Mesendoderm (in vitro differentiated cells): ENCODE measurements at regions not wholly inside any gene's neighbourhood (a gene's known extent, or its start where the extent isn't known, plus 50 kb on each side); places are given as distances from the start of the nearest gene placed in this dataset.

Experiments used
- DNase-seq: peaks from one replicate; pipeline ENCODE4 v3.0.0; 2013
- H2AK5ac ChIP-seq: 2 replicates; pipeline ENCODE4 v1.6.1; 2013; ENCODE audit warnings: low read length, inconsistent platforms
- H2BK120ac ChIP-seq: 2 replicates; pipeline ENCODE4 v1.6.1; 2013; ENCODE audit warnings: low read depth, mild to moderate bottlenecking, low read length, moderate library complexity, mixed read lengths
- H2BK15ac ChIP-seq: replicated peaks from 2 replicates; pipeline ENCODE4 v1.6.1; 2013; ENCODE audit warnings: low read depth, mild to moderate bottlenecking, moderate library complexity
- H2BK5ac ChIP-seq: 2 replicates; pipeline ENCODE4 v1.6.1; 2013; ENCODE audit warnings: low read length, inconsistent platforms
- H3K18ac ChIP-seq: 2 replicates; pipeline ENCODE4 v1.6.1; 2013; ENCODE audit warnings: mild to moderate bottlenecking, low read length, mixed read lengths
- H3K23ac ChIP-seq: one replicate; pipeline ENCODE4 v1.6.1; 2013; ENCODE audit warnings: low read length
- H3K27ac ChIP-seq: 2 replicates; pipeline ENCODE4 v1.5.1; 2013; ENCODE audit warnings: low read depth, mild to moderate bottlenecking, inconsistent platforms, low read length, moderate library complexity
- H3K27me3 ChIP-seq: 2 replicates; pipeline ENCODE4 v1.6.1; 2013; ENCODE audit warnings: low read length, control low read depth, mild to moderate bottlenecking, inconsistent platforms; ENCODE audit not compliant: insufficient read depth, poor library complexity
- H3K36me3 ChIP-seq: 2 replicates; pipeline ENCODE4 v1.6.1; 2013; ENCODE audit warnings: low read length, inconsistent platforms; ENCODE audit not compliant: control insufficient read depth, insufficient read depth
- H3K4ac ChIP-seq: one replicate; pipeline ENCODE4 v1.6.1; 2013; ENCODE audit warnings: low read depth, mild to moderate bottlenecking, low read length, moderate library complexity
- H3K4me1 ChIP-seq: 2 replicates; pipeline ENCODE4 v1.6.1; 2013; ENCODE audit warnings: low read depth, low read length, inconsistent platforms; ENCODE audit not compliant: control insufficient read depth
- H3K4me2 ChIP-seq: 2 replicates; pipeline ENCODE4 v1.6.1; 2013; ENCODE audit warnings: low read length
- H3K4me3 ChIP-seq: 2 replicates; pipeline ENCODE4 v1.5.1; 2013; ENCODE audit warnings: mild to moderate bottlenecking, low read length
- H3K56ac ChIP-seq: one replicate; pipeline ENCODE4 v1.6.1; 2013; ENCODE audit warnings: low read length
- H3K79me1 ChIP-seq: 2 replicates; pipeline ENCODE4 v1.6.1; 2013; ENCODE audit warnings: low read length, inconsistent platforms
- H3K79me2 ChIP-seq: 2 replicates; pipeline ENCODE4 v1.6.1; 2013; ENCODE audit warnings: mild to moderate bottlenecking, low read length; ENCODE audit not compliant: control insufficient read depth, insufficient read depth
- H3K9ac ChIP-seq: 2 replicates; pipeline ENCODE4 v1.6.1; 2013; ENCODE audit warnings: low read length, inconsistent platforms
- H4K5ac ChIP-seq: one replicate; pipeline ENCODE4 v1.6.1; 2013; ENCODE audit warnings: low read length
- H4K8ac ChIP-seq: one replicate; pipeline ENCODE4 v1.6.1; 2013; ENCODE audit warnings: low read depth, mild to moderate bottlenecking, control low read depth, low read length, moderate library complexity
- WGBS: extraction: QIAGEN DNeasy Blood & Tissue Kit; methylation state at CpG from one replicate; pipeline ENCODE4 v1.1.7; 2013; ENCODE audit warnings: low lambda C conversion rate, missing lambda C conversion rate; ENCODE audit not compliant: insufficient coverage; ENCODE audit errors: extremely low coverage; 5-methylcytosine and 5-hydroxymethylcytosine counted together

- H3K9ac ChIP-seq, result no peak overlapping the region
- no peaks in the 10 kb centered on the region for H3K27me3 ChIP-seq
- no peak overlapping the region for H3K4me3 ChIP-seq
- H2BK5ac ChIP-seq, result no peak overlapping the region
- H3K4ac ChIP-seq, result no peak overlapping the region
- no peak overlapping the region for H4K8ac ChIP-seq
- no CpG with 5 or more reads among the region's 3 CpGs for WGBS
- H3K36me3 ChIP-seq, result no peaks in the 10 kb centered on the region
- H3K79me1 ChIP-seq, result no peaks in the 10 kb centered on the region
- H3K56ac ChIP-seq, result no peak overlapping the region
- H3K4me2 ChIP-seq, result no peak overlapping the region
- no peak overlapping the region for H4K5ac ChIP-seq
- H3K27ac ChIP-seq, result no peak overlapping the region
- H3K23ac ChIP-seq, result no peak overlapping the region
- no peaks in the 10 kb centered on the region for H3K79me2 ChIP-seq
- no peak overlapping the region for H2BK15ac ChIP-seq
- no peak overlapping the region for H3K18ac ChIP-seq
- no peak overlapping the region for H2AK5ac ChIP-seq
- no peaks in the 10 kb centered on the region for H3K4me1 ChIP-seq
- no peak overlapping the region for H2BK120ac ChIP-seq
- no peak for DNase-seq
Observed at GRCh38 chrX:55813150-55813549, 95.6 kb downstream of the RRAGB start.

GRCh38 chrX:55815546-55815945, 98.0 kb downstream of the RRAGB start:
- no peaks in the 10 kb centered on the region for H3K4me1 ChIP-seq
- H3K4ac ChIP-seq, result no peak overlapping the region
- H3K4me3 ChIP-seq, result no peak overlapping the region
- H3K27ac ChIP-seq, result no peak overlapping the region
- no peak overlapping the region for H3K56ac ChIP-seq
- H2BK120ac ChIP-seq, result no peak overlapping the region
- no peaks in the 10 kb centered on the region for H3K79me2 ChIP-seq
- H4K8ac ChIP-seq, result no peak overlapping the region
- no peak overlapping the region for H2BK5ac ChIP-seq
- H3K9ac ChIP-seq, result no peak overlapping the region
- no peak overlapping the region for H2BK15ac ChIP-seq
- H3K79me1 ChIP-seq, result no peaks in the 10 kb centered on the region
- no peak overlapping the region for H3K23ac ChIP-seq
- no peak overlapping the region for H4K5ac ChIP-seq
- H3K18ac ChIP-seq, result no peak overlapping the region
- H2AK5ac ChIP-seq, result no peak overlapping the region
- DNase-seq, result no peak
- no peaks in the 10 kb centered on the region for H3K36me3 ChIP-seq
- no peak overlapping the region for H3K4me2 ChIP-seq
- no peaks in the 10 kb centered on the region for H3K27me3 ChIP-seq

- no peaks in the 10 kb centered on the region for H3K27me3 ChIP-seq
- no peak overlapping the region for H3K18ac ChIP-seq
- no CpG with 5 or more reads among the region's 2 CpGs for WGBS
- no peak overlapping the region for H3K9ac ChIP-seq
- no peak for DNase-seq
- no peak overlapping the region for H3K56ac ChIP-seq
- H3K79me2 ChIP-seq, result no peaks in the 10 kb centered on the region
- H3K4me3 ChIP-seq, result no peak overlapping the region
- H2AK5ac ChIP-seq, result no peak overlapping the region
- no peak overlapping the region for H3K27ac ChIP-seq
- no peak overlapping the region for H3K4ac ChIP-seq
- no peak overlapping the region for H3K23ac ChIP-seq
- no peaks in the 10 kb centered on the region for H3K36me3 ChIP-seq
- H4K8ac ChIP-seq, result no peak overlapping the region
- H4K5ac ChIP-seq, result no peak overlapping the region
- no peaks in the 10 kb centered on the region for H3K4me1 ChIP-seq
- H2BK15ac ChIP-seq, result no peak overlapping the region
- no peak overlapping the region for H2BK5ac ChIP-seq
- no peak overlapping the region for H3K4me2 ChIP-seq
- no peak overlapping the region for H2BK120ac ChIP-seq
- no peaks in the 10 kb centered on the region for H3K79me1 ChIP-seq
Observed at GRCh38 chrX:55816023-55816422, 98.5 kb downstream of the RRAGB start.

- no peak overlapping the region for H3K4me3 ChIP-seq
- H3K27me3 ChIP-seq, result no peaks in the 10 kb centered on the region
- no peaks in the 10 kb centered on the region for H3K79me1 ChIP-seq
- H2BK5ac ChIP-seq, result no peak overlapping the region
- no peak overlapping the region for H3K4ac ChIP-seq
- H3K4me2 ChIP-seq, result no peak overlapping the region
- peak; percentile 46 for DNase-seq
- no peaks in the 10 kb centered on the region for H3K4me1 ChIP-seq
- H3K56ac ChIP-seq, result no peak overlapping the region
- H2AK5ac ChIP-seq, result no peak overlapping the region
- no peak overlapping the region for H4K8ac ChIP-seq
- WGBS, result no CpG with 5 or more reads among the region's 3 CpGs
- H3K79me2 ChIP-seq, result no peaks in the 10 kb centered on the region
- peak overlapping the region; percentile 73 for H2BK120ac ChIP-seq
- no peaks in the 10 kb centered on the region for H3K36me3 ChIP-seq
- no peak overlapping the region for H4K5ac ChIP-seq
- no peak overlapping the region for H3K27ac ChIP-seq
- no peak overlapping the region for H3K9ac ChIP-seq
- no peak overlapping the region for H2BK15ac ChIP-seq
- H3K23ac ChIP-seq, result no peak overlapping the region
- no peak overlapping the region for H3K18ac ChIP-seq
Observed at GRCh38 chrX:55818673-55819375, 101.3 kb downstream of the RRAGB start.

GRCh38 chrX:55839485-55839884, 121.9 kb downstream of the RRAGB start:
- no peaks in the 10 kb centered on the region for H3K4me1 ChIP-seq
- no peak overlapping the region for H2BK120ac ChIP-seq
- WGBS, result no CpG with 5 or more reads among the region's 2 CpGs
- H3K4ac ChIP-seq, result no peak overlapping the region
- H3K23ac ChIP-seq, result no peak overlapping the region
- H3K27me3 ChIP-seq, result no peaks in the 10 kb centered on the region
- H3K79me1 ChIP-seq, result no peaks in the 10 kb centered on the region
- no peak overlapping the region for H4K5ac ChIP-seq
- no peak overlapping the region for H3K18ac ChIP-seq
- no peak overlapping the region for H2BK5ac ChIP-seq
- H3K9ac ChIP-seq, result no peak overlapping the region
- H4K8ac ChIP-seq, result no peak overlapping the region
- H3K4me3 ChIP-seq, result no peak overlapping the region
- H2AK5ac ChIP-seq, result no peak overlapping the region
- no peak overlapping the region for H3K56ac ChIP-seq
- H3K27ac ChIP-seq, result no peak overlapping the region
- no peak overlapping the region for H3K4me2 ChIP-seq
- no peak overlapping the region for H2BK15ac ChIP-seq
- peak; percentile 78 for DNase-seq
- no peaks in the 10 kb centered on the region for H3K79me2 ChIP-seq
- no peaks in the 10 kb centered on the region for H3K36me3 ChIP-seq
